Erythroblast (primary cell): ENCODE measurements at regions not wholly inside any gene's neighbourhood (a gene's known extent, or its start where the extent isn't known, plus 50 kb on each side); places are given as distances from the start of the nearest gene placed in this dataset.

Experiments
- GATA1 ChIP-seq: IDR thresholded peaks from 2 replicates; pipeline ENCODE4 v1.6.1; 2011; ENCODE audit warnings: low read depth, mild to moderate bottlenecking, control low read depth, low read length, moderate library complexity
- POLR2A ChIP-seq: IDR thresholded peaks from 2 replicates; pipeline ENCODE4 v1.6.1; 2011; ENCODE audit warnings: mild to moderate bottlenecking, low read length

- TF ChIP-seq POLR2A (no peak), GATA1 (no peak)
Observed at GRCh38 chr7:131100357-131101054, 227.2 kb upstream of the MKLN1 start.
